ENCODE measurements at regions not wholly inside any gene's neighbourhood (a gene's known extent, or its start where the extent isn't known, plus 50 kb on each side); places are given as distances from the start of the nearest gene placed in this dataset.

GRCh38 chr15:88725305-88726210 lies 77.7 kb upstream of the ACAN start:
- H3K36me3 ChIP-seq: no peaks in the 10 kb centered on the region
- no peaks in the 10 kb centered on the region for H3K27me3 ChIP-seq
- no peak for TF ChIP-seq CTCF (IDR thresholded peaks at IDR 0.05)
- TF ChIP-seq POLR2AphosphoS5 (IDR thresholded peaks at IDR 0.05): no peak
- no peak for TF ChIP-seq POLR2A (IDR thresholded peaks at IDR 0.05)
- peaks cover 0 to 4% of the 10 kb centered on the region in 2 donors for H3K9me3 ChIP-seq
- H3K4me3 ChIP-seq: no peak overlapping the region
- no peaks in the 10 kb centered on the region for H3K4me1 ChIP-seq
- no peak for DNase-seq (ENCODE audit: low spot score in 2 of 2)
- H3K27ac ChIP-seq: no peak overlapping the region
- intact Hi-C loops (cut with DNase I; ENCODE audit: low total_unique reads): no loop called here

- no peak for TF ChIP-seq POLR2AphosphoS5 (IDR thresholded peaks at IDR 0.05)
- TF ChIP-seq POLR2A (IDR thresholded peaks at IDR 0.05): no peak
- intact Hi-C loops (cut with DNase I; ENCODE audit: low total_unique reads): no loop called here
- Histone ChIP-seq H3K4me1 (no peaks in the 10 kb centered on the region), H3K36me3 (no peaks in the 10 kb centered on the region), H3K9me3 (peaks cover 0 to 4% of the 10 kb centered on the region in 2 donors), H3K27me3 (no peaks in the 10 kb centered on the region), H3K4me3 (no peak overlapping the region), H3K27ac (no peak overlapping the region)
- no peak for DNase-seq (ENCODE audit: low spot score in 2 of 2)
These were observed 75.8 kb upstream of the ACAN start for GRCh38 chr15:88727439-88727838.

GRCh38 chr15:88729581-88729980 lies 73.7 kb upstream of the ACAN start:
- Histone ChIP-seq H3K36me3 (no peaks in the 10 kb centered on the region), H3K27me3 (no peaks in the 10 kb centered on the region), H3K4me3 (no peak overlapping the region), H3K4me1 (no peaks in the 10 kb centered on the region), H3K9me3 (no peaks in the 10 kb centered on the region), H3K27ac (no peak overlapping the region)
- intact Hi-C loops (cut with DNase I; ENCODE audit: low total_unique reads): no loop called here
- no peak for DNase-seq (ENCODE audit: low spot score in 2 of 2)
- TF ChIP-seq POLR2AphosphoS5 (IDR thresholded peaks at IDR 0.05) (no peak), CTCF (IDR thresholded peaks at IDR 0.05) (no peak), POLR2A (IDR thresholded peaks at IDR 0.05) (no peak)

GRCh38 chr15:88730751-88731150 lies 72.5 kb upstream of the ACAN start:
- no peak overlapping the region for H3K27ac ChIP-seq
- H3K36me3 ChIP-seq: no peaks in the 10 kb centered on the region
- intact Hi-C loops (cut with DNase I; ENCODE audit: low total_unique reads): no loop called here
- no peak for DNase-seq (ENCODE audit: low spot score in 2 of 2)
- H3K4me1 ChIP-seq: no peaks in the 10 kb centered on the region
- no peak overlapping the region for H3K4me3 ChIP-seq
- no peaks in the 10 kb centered on the region for H3K27me3 ChIP-seq
- no peak for TF ChIP-seq POLR2AphosphoS5 (IDR thresholded peaks at IDR 0.05)
- no peak for TF ChIP-seq POLR2A (IDR thresholded peaks at IDR 0.05)
- no peak for TF ChIP-seq CTCF (IDR thresholded peaks at IDR 0.05)
- H3K9me3 ChIP-seq: no peaks in the 10 kb centered on the region

GRCh38 chr15:88735212-88735611 lies 68.0 kb upstream of the ACAN start:
- no peaks in the 10 kb centered on the region for H3K36me3 ChIP-seq
- no peak overlapping the region for H3K4me3 ChIP-seq
- intact Hi-C loops (cut with DNase I; ENCODE audit: low total_unique reads): no loop called here
- H3K9me3 ChIP-seq: no peaks in the 10 kb centered on the region
- H3K4me1 ChIP-seq: no peaks in the 10 kb centered on the region
- peaks cover 0 to 8% of the 10 kb centered on the region in 2 donors for H3K27me3 ChIP-seq
- TF ChIP-seq POLR2A (IDR thresholded peaks at IDR 0.05): no peak
- no peak for TF ChIP-seq POLR2AphosphoS5 (IDR thresholded peaks at IDR 0.05)
- no peak for TF ChIP-seq CTCF (IDR thresholded peaks at IDR 0.05)
- no peak for DNase-seq (ENCODE audit: low spot score in 2 of 2)
- H3K27ac ChIP-seq: no peak overlapping the region

Data from breast epithelium (tissue), 4 donors.